WTC11 (cell line): ENCODE measurements at regions not wholly inside any gene's neighbourhood (a gene's known extent, or its start where the extent isn't known, plus 50 kb on each side); places are given as distances from the start of the nearest gene placed in this dataset.

Source experiments
- ATAC-seq: fragments of 200-7000 bp; cut with Tn5 transposase; 2 replicates; pipeline ENCODE4 v1.10.0; 2021; ENCODE audit warnings: mild to moderate bottlenecking, moderate library complexity
- CTCF ChIA-PET: fragments of 300-600 bp; sonication (Branson Sonifier 250); formaldehyde crosslinking; loops from one replicate; lab custom pipeline; 2021; ENCODE audit warnings: antibody characterized with exemption; lab: Charles Lee
- POLR2A ChIA-PET: fragments of 350-600 bp; sonication (Branson Sonifier 250); formaldehyde crosslinking; loops from one replicate; lab custom pipeline; 2021; ENCODE audit warnings: antibody characterized with exemption; lab: Charles Lee
- DNase-seq: peaks from one replicate; pipeline ENCODE4 v3.0.0; 2021; ENCODE audit warnings: low spot score
- H3K27ac Mint-ChIP-seq: 2 replicates; pipeline ENCODE4 v1.8.0; 2021; ENCODE audit warnings: mixed read lengths
- H3K27me3 Mint-ChIP-seq: 2 replicates; pipeline ENCODE4 v1.8.0; 2021; ENCODE audit warnings: low read depth, mild to moderate bottlenecking, moderate library complexity, mixed read lengths
- H3K36me3 Mint-ChIP-seq: 2 replicates; pipeline ENCODE4 v1.8.0; 2021; ENCODE audit warnings: mixed read lengths
- H3K4me1 Mint-ChIP-seq: 2 replicates; pipeline ENCODE4 v1.8.0; 2022; ENCODE audit warnings: mixed read lengths
- H3K4me3 Mint-ChIP-seq: 2 replicates; pipeline ENCODE4 v1.8.0; 2021; ENCODE audit warnings: mild to moderate bottlenecking, moderate library complexity, mixed read lengths
- H3K9me3 Mint-ChIP-seq: 2 replicates; pipeline ENCODE4 v1.8.0; 2021; ENCODE audit warnings: mixed read lengths
- ATF2 ChIP-seq: sonication (generic); formaldehyde crosslinking; IDR thresholded peaks from 2 replicates; pipeline ENCODE4 v1.8.1; 2022; ENCODE audit warnings: low read depth, missing genetic modification reagents, borderline replicate concordance
- CBFB ChIP-seq: sonication (generic); formaldehyde crosslinking; IDR thresholded peaks from 2 replicates; pipeline ENCODE4 v1.8.1; 2022; ENCODE audit warnings: mild to moderate bottlenecking, low read depth, missing genetic modification reagents
- E2F5 ChIP-seq: sonication (generic); formaldehyde crosslinking; IDR thresholded peaks from 2 replicates; pipeline ENCODE4 v1.8.1; 2022; ENCODE audit warnings: mild to moderate bottlenecking, moderate library complexity, missing genetic modification reagents
- EMX1 ChIP-seq: fragments of 250-450 bp; sonication (Bioruptor Pico); IDR thresholded peaks from 2 replicates; pipeline ENCODE4 v1.8.0; 2021; ENCODE audit warnings: mild to moderate bottlenecking
- ETV6 ChIP-seq: sonication (generic); formaldehyde crosslinking; IDR thresholded peaks from 2 replicates; pipeline ENCODE4 v1.8.1; 2022; ENCODE audit warnings: mild to moderate bottlenecking, missing genetic modification reagents
- GTF2I ChIP-seq: fragments of 250-450 bp; sonication (Bioruptor Pico); conservative IDR thresholded peaks from 2 replicates; pipeline ENCODE4 v1.4.0; 2021; ENCODE audit warnings: mild to moderate bottlenecking
- HMGA2 ChIP-seq: fragments of 250-450 bp; sonication (Bioruptor Pico); IDR thresholded peaks from 2 replicates; pipeline ENCODE4 v1.4.0; 2021; ENCODE audit warnings: mild to moderate bottlenecking, moderate library complexity
- NFYB ChIP-seq: sonication (generic); formaldehyde crosslinking; conservative IDR thresholded peaks from 2 replicates; pipeline ENCODE4 v1.8.0; 2022; ENCODE audit warnings: low read depth, missing genetic modification reagents
- NR2C2 ChIP-seq: sonication (generic); formaldehyde crosslinking; IDR thresholded peaks from 2 replicates; pipeline ENCODE4 v1.8.0; 2022; ENCODE audit warnings: mild to moderate bottlenecking, missing genetic modification reagents
- NR3C1 ChIP-seq: sonication (generic); formaldehyde crosslinking; conservative IDR thresholded peaks from 2 replicates; pipeline ENCODE4 v1.8.1; 2023; ENCODE audit warnings: low read depth, mild to moderate bottlenecking, missing genetic modification reagents
- PREB ChIP-seq: sonication (generic); formaldehyde crosslinking; IDR thresholded peaks from 2 replicates; pipeline ENCODE4 v1.8.1; 2022; ENCODE audit warnings: mild to moderate bottlenecking, missing genetic modification reagents, moderate library complexity, borderline replicate concordance
- USF1 ChIP-seq: sonication (generic); formaldehyde crosslinking; IDR thresholded peaks from 2 replicates; pipeline ENCODE4 v1.8.0; 2022; ENCODE audit warnings: mild to moderate bottlenecking, missing genetic modification reagents
- ZBTB21 ChIP-seq: sonication (generic); formaldehyde crosslinking; IDR thresholded peaks from 2 replicates; pipeline ENCODE4 v1.8.1; 2023; ENCODE audit warnings: mild to moderate bottlenecking, missing genetic modification reagents, borderline replicate concordance
- ZNF121 ChIP-seq: sonication (generic); formaldehyde crosslinking; IDR thresholded peaks from 2 replicates; pipeline ENCODE4 v1.8.0; 2023; ENCODE audit warnings: missing genetic modification reagents
- ZNF263 ChIP-seq: sonication (generic); formaldehyde crosslinking; IDR thresholded peaks from 2 replicates; pipeline ENCODE4 v1.8.1; 2022; ENCODE audit warnings: low read depth, mild to moderate bottlenecking, moderate library complexity, missing genetic modification reagents
- ZNF396 ChIP-seq: fragments of 250-450 bp; sonication (Bioruptor Pico); IDR thresholded peaks from 2 replicates; pipeline ENCODE4 v1.8.0; 2021; ENCODE audit warnings: mild to moderate bottlenecking, moderate library complexity, borderline replicate concordance
- ZNF416 ChIP-seq: fragments of 250-450 bp; sonication (Bioruptor Pico); IDR thresholded peaks from 2 replicates; pipeline ENCODE4 v1.9.0; 2021; ENCODE audit warnings: mild to moderate bottlenecking, inconsistent platforms
- ZNF671 ChIP-seq: fragments of 250-450 bp; sonication (Bioruptor Pico); IDR thresholded peaks from 2 replicates; pipeline ENCODE4 v1.8.0; 2021; ENCODE audit warnings: mild to moderate bottlenecking
- TF ChIP-seq, protein P1 (sequence below): sonication (generic); formaldehyde crosslinking; IDR thresholded peaks from 2 replicates; pipeline ENCODE4 v1.8.0; 2022; ENCODE audit warnings: mild to moderate bottlenecking, missing genetic modification reagents
- TF ChIP-seq, protein P2 (sequence below): fragments of 250-450 bp; sonication (Bioruptor Pico); IDR thresholded peaks from 2 replicates; pipeline ENCODE4 v1.8.0; 2021; ENCODE audit warnings: mild to moderate bottlenecking
- TF ChIP-seq, protein P3 (sequence below): sonication (generic); formaldehyde crosslinking; IDR thresholded peaks from 2 replicates; pipeline ENCODE4 v1.8.1; 2023; ENCODE audit warnings: mild to moderate bottlenecking, moderate library complexity, missing genetic modification reagents
- TF ChIP-seq, protein P4 (sequence below): fragments of 250-450 bp; sonication (Bioruptor Pico); IDR thresholded peaks from 2 replicates; pipeline ENCODE4 v1.9.0; 2021; ENCODE audit warnings: mild to moderate bottlenecking, borderline replicate concordance

DNA sequence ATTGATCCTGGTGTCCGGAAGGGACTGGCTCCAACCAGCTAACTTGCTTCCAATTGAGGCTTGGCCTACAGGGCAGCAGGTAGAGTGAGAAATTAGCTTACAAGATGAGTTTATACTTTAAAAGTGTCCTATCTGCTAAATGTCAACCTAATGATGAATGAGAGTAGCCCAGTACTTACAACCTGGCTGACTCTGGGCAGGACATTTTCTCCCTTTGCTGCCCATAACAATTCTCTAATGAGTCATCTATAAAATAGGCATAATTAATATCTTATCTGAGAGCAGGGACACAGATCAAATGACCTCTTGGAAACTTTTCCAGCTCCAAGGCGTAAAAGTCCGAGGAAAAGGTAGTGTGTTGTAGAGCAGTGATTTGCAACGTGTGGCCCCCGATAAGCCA is 398.4 kb upstream of the BOD1L1 start (continued):
- TF ChIP-seq USF1 (CRISPR knock-in tag): no peak
- TF ChIP-seq, protein P1, sequence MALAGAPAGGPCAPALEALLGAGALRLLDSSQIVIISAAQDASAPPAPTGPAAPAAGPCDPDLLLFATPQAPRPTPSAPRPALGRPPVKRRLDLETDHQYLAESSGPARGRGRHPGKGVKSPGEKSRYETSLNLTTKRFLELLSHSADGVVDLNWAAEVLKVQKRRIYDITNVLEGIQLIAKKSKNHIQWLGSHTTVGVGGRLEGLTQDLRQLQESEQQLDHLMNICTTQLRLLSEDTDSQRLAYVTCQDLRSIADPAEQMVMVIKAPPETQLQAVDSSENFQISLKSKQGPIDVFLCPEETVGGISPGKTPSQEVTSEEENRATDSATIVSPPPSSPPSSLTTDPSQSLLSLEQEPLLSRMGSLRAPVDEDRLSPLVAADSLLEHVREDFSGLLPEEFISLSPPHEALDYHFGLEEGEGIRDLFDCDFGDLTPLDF: no peak

DNA sequence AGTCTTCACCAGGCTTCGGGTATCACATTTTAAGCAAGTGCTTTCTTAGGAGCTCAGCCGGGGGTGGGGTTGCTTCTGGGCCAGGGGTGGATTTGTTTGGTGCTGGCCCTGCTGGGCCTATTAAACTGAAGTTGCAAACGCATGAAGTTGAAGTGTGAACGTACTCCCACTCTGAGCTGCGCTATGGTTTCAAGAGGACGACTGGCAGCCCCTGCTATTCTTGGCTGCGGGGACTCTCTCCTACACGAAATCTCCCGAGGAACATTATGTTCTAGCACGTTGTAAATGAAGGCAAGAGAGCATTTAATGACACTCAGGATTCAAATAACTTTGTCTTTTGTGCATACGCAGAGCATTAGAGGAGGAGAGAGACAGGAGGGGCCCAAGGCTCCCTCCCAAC is 401.3 kb upstream of the BOD1L1 start:
- H3K27me3 Mint-ChIP-seq: no peaks in the 10 kb centered on the region; the same call in 1 of the 2 replicates
- H3K9me3 Mint-ChIP-seq: no peaks in the 10 kb centered on the region
- no peak overlapping the region for H3K27ac Mint-ChIP-seq
- TF ChIP-seq NR2C2 (CRISPR knock-in tag): no peak
- no peak for TF ChIP-seq HMGA2 (CRISPR knock-in tag)
- no peak for TF ChIP-seq ZNF396 (CRISPR knock-in tag)
- TF ChIP-seq, protein P2, sequence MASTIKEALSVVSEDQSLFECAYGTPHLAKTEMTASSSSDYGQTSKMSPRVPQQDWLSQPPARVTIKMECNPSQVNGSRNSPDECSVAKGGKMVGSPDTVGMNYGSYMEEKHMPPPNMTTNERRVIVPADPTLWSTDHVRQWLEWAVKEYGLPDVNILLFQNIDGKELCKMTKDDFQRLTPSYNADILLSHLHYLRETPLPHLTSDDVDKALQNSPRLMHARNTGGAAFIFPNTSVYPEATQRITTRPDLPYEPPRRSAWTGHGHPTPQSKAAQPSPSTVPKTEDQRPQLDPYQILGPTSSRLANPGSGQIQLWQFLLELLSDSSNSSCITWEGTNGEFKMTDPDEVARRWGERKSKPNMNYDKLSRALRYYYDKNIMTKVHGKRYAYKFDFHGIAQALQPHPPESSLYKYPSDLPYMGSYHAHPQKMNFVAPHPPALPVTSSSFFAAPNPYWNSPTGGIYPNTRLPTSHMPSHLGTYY: no peak
- TF ChIP-seq, protein P3, sequence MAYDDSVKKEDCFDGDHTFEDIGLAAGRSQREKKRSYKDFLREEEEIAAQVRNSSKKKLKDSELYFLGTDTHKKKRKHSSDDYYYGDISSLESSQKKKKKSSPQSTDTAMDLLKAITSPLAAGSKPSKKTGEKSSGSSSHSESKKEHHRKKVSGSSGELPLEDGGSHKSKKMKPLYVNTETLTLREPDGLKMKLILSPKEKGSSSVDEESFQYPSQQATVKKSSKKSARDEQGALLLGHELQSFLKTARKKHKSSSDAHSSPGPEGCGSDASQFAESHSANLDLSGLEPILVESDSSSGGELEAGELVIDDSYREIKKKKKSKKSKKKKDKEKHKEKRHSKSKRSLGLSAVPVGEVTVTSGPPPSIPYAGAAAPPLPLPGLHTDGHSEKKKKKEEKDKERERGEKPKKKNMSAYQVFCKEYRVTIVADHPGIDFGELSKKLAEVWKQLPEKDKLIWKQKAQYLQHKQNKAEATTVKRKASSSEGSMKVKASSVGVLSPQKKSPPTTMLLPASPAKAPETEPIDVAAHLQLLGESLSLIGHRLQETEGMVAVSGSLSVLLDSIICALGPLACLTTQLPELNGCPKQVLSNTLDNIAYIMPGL (CRISPR knock-in tag): no peak
- no peak for TF ChIP-seq ZNF416
- TF ChIP-seq ZNF671 (CRISPR knock-in tag): no peak
- TF ChIP-seq NFYB: no peak
- TF ChIP-seq ATF2 (CRISPR knock-in tag): no peak
- no peak for TF ChIP-seq EMX1 (CRISPR knock-in tag)
- TF ChIP-seq PREB (CRISPR knock-in tag): no peak
- TF ChIP-seq NR3C1 (CRISPR knock-in tag): no peak
- no peak for TF ChIP-seq ETV6 (CRISPR knock-in tag)
- no peak for TF ChIP-seq ZNF263
- no peak for TF ChIP-seq E2F5 (CRISPR knock-in tag)
- no peak for TF ChIP-seq GTF2I (CRISPR knock-in tag)
- TF ChIP-seq CBFB (CRISPR knock-in tag): no peak
- no peak for TF ChIP-seq ZBTB21 (CRISPR knock-in tag)
- TF ChIP-seq ZNF121 (CRISPR knock-in tag): no peak
- TF ChIP-seq, protein P4, sequence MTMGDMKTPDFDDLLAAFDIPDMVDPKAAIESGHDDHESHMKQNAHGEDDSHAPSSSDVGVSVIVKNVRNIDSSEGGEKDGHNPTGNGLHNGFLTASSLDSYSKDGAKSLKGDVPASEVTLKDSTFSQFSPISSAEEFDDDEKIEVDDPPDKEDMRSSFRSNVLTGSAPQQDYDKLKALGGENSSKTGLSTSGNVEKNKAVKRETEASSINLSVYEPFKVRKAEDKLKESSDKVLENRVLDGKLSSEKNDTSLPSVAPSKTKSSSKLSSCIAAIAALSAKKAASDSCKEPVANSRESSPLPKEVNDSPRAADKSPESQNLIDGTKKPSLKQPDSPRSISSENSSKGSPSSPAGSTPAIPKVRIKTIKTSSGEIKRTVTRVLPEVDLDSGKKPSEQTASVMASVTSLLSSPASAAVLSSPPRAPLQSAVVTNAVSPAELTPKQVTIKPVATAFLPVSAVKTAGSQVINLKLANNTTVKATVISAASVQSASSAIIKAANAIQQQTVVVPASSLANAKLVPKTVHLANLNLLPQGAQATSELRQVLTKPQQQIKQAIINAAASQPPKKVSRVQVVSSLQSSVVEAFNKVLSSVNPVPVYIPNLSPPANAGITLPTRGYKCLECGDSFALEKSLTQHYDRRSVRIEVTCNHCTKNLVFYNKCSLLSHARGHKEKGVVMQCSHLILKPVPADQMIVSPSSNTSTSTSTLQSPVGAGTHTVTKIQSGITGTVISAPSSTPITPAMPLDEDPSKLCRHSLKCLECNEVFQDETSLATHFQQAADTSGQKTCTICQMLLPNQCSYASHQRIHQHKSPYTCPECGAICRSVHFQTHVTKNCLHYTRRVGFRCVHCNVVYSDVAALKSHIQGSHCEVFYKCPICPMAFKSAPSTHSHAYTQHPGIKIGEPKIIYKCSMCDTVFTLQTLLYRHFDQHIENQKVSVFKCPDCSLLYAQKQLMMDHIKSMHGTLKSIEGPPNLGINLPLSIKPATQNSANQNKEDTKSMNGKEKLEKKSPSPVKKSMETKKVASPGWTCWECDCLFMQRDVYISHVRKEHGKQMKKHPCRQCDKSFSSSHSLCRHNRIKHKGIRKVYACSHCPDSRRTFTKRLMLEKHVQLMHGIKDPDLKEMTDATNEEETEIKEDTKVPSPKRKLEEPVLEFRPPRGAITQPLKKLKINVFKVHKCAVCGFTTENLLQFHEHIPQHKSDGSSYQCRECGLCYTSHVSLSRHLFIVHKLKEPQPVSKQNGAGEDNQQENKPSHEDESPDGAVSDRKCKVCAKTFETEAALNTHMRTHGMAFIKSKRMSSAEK (CRISPR knock-in tag): no peak
- H3K4me1 Mint-ChIP-seq: peaks cover 22% of the 10 kb centered on the region
- no peak overlapping the region for H3K4me3 Mint-ChIP-seq
- ATAC-seq (peak; percentile 32), DNase-seq (peak; percentile 13)
- POLR2A ChIA-PET: no interaction called here
- H3K36me3 Mint-ChIP-seq: no peaks in the 10 kb centered on the region
- CTCF ChIA-PET: no interaction called here
